Calu3 (cell line): ENCODE measurements at regions not wholly inside any gene's neighbourhood (a gene's known extent, or its start where the extent isn't known, plus 50 kb on each side); places are given as distances from the start of the nearest gene placed in this dataset.

Experiments
- BruUV-seq: library from RNA; stranded (reverse); fragments of 400-500 nt; replicated peaks from 2 replicates; lab custom pipeline; 2021; lab: Mats Ljungman, UMichigan
- CTCF ChIA-PET: fragments of 300-600 bp; sonication (Branson Sonifier 250); formaldehyde crosslinking; loops from one replicate; lab custom pipeline; 2022; ENCODE audit warnings: antibody characterized with exemption; lab: Charles Lee
- DNase-seq: peaks from one replicate; pipeline ENCODE4 v3.0.0; 2022
- H3K27ac Mint-ChIP-seq: one replicate; pipeline ENCODE4 v1.8.0; 2022; ENCODE audit warnings: mixed read lengths; ENCODE audit not compliant: unreplicated experiment
- H3K27me3 Mint-ChIP-seq: one replicate; pipeline ENCODE4 v1.8.0; 2022; ENCODE audit warnings: mixed read lengths; ENCODE audit not compliant: unreplicated experiment
- H3K36me3 Mint-ChIP-seq: one replicate; pipeline ENCODE4 v1.8.0; 2022; ENCODE audit warnings: mild to moderate bottlenecking, moderate library complexity, mixed read lengths; ENCODE audit not compliant: insufficient read depth, unreplicated experiment
- H3K4me1 Mint-ChIP-seq: one replicate; pipeline ENCODE4 v1.8.0; 2022; ENCODE audit warnings: mild to moderate bottlenecking, low read depth, mixed read lengths; ENCODE audit not compliant: unreplicated experiment
- H3K4me3 Mint-ChIP-seq: one replicate; pipeline ENCODE4 v1.8.0; 2022; ENCODE audit warnings: mild to moderate bottlenecking, low read depth, moderate library complexity, mixed read lengths; ENCODE audit not compliant: unreplicated experiment
- H3K9me3 Mint-ChIP-seq: one replicate; pipeline ENCODE4 v1.8.0; 2022; ENCODE audit warnings: low read depth, mixed read lengths; ENCODE audit not compliant: unreplicated experiment
- intact Hi-C: fragments of 100-400 bp; cut with micrococcal nuclease; formaldehyde crosslinking; loops from one replicate; pipeline ENCODE4 v1.10.0; 2022; ENCODE audit not compliant: unreplicated experiment
- TF ChIP-seq, protein P1 (sequence below): fragments of 200-600 bp; IDR thresholded peaks from one replicate; pipeline ENCODE4 v1.8.0; 2022; ENCODE audit warnings: antibody characterized with exemption; ENCODE audit not compliant: unreplicated experiment

DNA sequence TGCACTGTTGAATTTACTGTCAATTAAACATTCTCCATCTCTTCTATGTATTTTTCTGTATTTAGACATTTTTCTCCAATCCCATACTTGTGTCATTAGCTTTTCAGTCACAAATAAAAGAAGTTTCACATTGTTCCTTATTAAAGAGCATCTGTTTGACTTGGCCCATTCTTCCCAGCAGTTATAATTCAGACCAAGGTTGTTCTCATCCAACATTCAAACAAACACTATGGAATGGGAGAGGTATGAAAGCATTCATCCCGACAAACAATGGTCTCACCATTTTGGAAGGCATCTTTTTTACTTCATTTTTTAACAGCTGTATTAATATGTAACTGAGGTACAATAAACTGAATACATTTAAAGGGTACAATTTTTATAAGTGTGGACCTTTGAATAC lies 208.8 kb upstream of the MAF start:
- DNase-seq: no peak
- Mint-ChIP-seq H3K27me3 (peaks cover 43% of the 10 kb centered on the region), H3K27ac (no peak overlapping the region), H3K36me3 (no peaks in the 10 kb centered on the region), H3K9me3 (peaks cover 3% of the 10 kb centered on the region), H3K4me3 (no peak overlapping the region), H3K4me1 (no peaks in the 10 kb centered on the region)
- intact Hi-C loops: no loop called here
- CTCF ChIA-PET: no interaction called here
- BruUV-seq: no TSS peak
- TF ChIP-seq, protein P1, sequence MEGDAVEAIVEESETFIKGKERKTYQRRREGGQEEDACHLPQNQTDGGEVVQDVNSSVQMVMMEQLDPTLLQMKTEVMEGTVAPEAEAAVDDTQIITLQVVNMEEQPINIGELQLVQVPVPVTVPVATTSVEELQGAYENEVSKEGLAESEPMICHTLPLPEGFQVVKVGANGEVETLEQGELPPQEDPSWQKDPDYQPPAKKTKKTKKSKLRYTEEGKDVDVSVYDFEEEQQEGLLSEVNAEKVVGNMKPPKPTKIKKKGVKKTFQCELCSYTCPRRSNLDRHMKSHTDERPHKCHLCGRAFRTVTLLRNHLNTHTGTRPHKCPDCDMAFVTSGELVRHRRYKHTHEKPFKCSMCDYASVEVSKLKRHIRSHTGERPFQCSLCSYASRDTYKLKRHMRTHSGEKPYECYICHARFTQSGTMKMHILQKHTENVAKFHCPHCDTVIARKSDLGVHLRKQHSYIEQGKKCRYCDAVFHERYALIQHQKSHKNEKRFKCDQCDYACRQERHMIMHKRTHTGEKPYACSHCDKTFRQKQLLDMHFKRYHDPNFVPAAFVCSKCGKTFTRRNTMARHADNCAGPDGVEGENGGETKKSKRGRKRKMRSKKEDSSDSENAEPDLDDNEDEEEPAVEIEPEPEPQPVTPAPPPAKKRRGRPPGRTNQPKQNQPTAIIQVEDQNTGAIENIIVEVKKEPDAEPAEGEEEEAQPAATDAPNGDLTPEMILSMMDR: no peak

DNA sequence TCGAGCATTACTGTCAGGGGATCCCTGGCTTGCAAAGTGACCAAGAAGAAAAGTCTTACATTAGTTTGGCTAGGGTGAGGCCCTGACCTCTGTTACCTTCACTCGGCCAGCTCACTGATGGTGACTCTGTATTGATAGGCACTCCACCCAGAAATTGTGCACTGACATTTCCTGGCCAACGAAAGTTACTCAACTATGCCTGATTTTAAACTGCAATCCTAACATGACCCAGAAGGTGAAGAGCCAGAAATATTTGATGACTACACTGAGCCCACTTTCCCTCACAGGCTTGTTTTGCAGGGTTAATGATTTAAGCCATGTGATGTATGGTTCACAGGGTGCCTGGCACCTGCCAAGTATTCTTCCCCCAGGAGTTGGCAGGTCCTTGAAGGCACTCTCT lies 208.2 kb upstream of the MAF start:
- TF ChIP-seq, protein P1: no peak
- BruUV-seq: no TSS peak
- no peaks in the 10 kb centered on the region for H3K36me3 Mint-ChIP-seq
- CTCF ChIA-PET: no interaction called here
- no peak overlapping the region for H3K4me3 Mint-ChIP-seq
- DNase-seq: no peak
- H3K27ac Mint-ChIP-seq: no peak overlapping the region
- intact Hi-C loops: no loop called here
- no peaks in the 10 kb centered on the region for H3K4me1 Mint-ChIP-seq
- H3K9me3 Mint-ChIP-seq: peaks cover 3% of the 10 kb centered on the region
- H3K27me3 Mint-ChIP-seq: peaks cover 43% of the 10 kb centered on the region

DNA sequence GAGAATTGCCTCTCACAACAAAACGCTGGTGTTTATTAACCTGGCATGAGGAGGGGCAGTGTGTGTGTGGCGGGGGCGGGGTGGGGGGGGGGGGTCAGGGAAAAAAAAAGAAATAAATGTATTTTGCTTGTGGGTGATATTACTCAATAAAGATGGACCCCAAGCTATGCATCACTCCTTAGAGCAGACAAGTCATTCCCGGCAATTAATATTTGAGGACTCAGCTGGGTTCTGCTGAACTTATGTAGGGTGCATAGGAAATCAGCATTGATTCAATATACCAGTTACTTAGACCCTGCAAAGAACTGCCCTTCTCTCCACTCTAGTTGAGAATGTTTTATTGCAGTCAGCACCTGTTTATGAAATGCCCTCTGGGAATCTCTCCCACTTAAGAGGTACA lies 206.2 kb upstream of the MAF start:
- no TSS peak for BruUV-seq
- TF ChIP-seq, protein P1: no peak

DNA sequence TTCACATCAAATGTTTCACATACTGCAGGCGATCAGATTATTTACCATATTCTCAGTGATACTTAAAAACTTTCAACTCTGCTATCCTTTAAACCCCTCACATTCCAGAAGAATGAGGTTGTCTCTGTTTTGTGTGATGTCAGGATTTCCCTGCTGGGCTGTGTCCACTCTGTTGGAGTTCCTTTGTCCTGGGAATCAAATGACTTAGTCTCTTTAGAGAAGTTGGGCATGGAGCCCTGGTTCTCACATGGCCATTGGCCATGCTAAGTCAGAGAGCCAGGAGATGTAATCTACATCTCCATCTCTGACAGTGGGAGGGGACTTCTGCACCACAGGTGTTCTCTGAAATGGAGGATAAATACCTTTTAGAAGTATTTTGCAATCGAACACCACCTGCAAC lies 205.1 kb upstream of the MAF start:
- intact Hi-C loops: no loop called here
- Mint-ChIP-seq H3K4me3 (no peak overlapping the region), H3K9me3 (peaks cover 3% of the 10 kb centered on the region), H3K36me3 (no peaks in the 10 kb centered on the region), H3K4me1 (no peaks in the 10 kb centered on the region), H3K27me3 (peaks cover 43% of the 10 kb centered on the region), H3K27ac (no peak overlapping the region)
- no peak for DNase-seq
- BruUV-seq: no TSS peak
- TF ChIP-seq, protein P1: no peak
- CTCF ChIA-PET: no interaction called here

More for the DNA sequence above, 206.2 kb upstream of the MAF start:
- CTCF ChIA-PET: no interaction called here
- Mint-ChIP-seq H3K9me3 (peaks cover 3% of the 10 kb centered on the region), H3K36me3 (no peaks in the 10 kb centered on the region), H3K4me3 (no peak overlapping the region), H3K27me3 (peaks cover 43% of the 10 kb centered on the region), H3K4me1 (no peaks in the 10 kb centered on the region), H3K27ac (no peak overlapping the region)
- no peak for DNase-seq
- intact Hi-C loops: no loop called here
